H9 (cell line): ENCODE measurements at regions not wholly inside any gene's neighbourhood (a gene's known extent, or its start where the extent isn't known, plus 50 kb on each side); places are given as distances from the start of the nearest gene placed in this dataset.

Experiments used
- DNase-seq: peaks from one replicate; pipeline ENCODE4 v3.0.0-alpha.2; 2017
- H2AFZ ChIP-seq: one replicate; pipeline ENCODE4 v1.6.1; 2013; ENCODE audit warnings: mild to moderate bottlenecking, low read length, control low read depth, moderate library complexity
- H2AK5ac ChIP-seq: 2 replicates; pipeline ENCODE4 v1.6.1; 2013; ENCODE audit warnings: low read length, control low read depth, mixed read lengths; ENCODE audit not compliant: insufficient read length
- H2BK120ac ChIP-seq: one replicate; pipeline ENCODE4 v1.6.1; 2013; ENCODE audit warnings: low read depth, mild to moderate bottlenecking, low read length, control low read depth, inconsistent platforms; ENCODE audit not compliant: poor library complexity, severe bottlenecking
- H2BK12ac ChIP-seq: 2 replicates; pipeline ENCODE4 v1.6.1; 2013; ENCODE audit warnings: low read length, control low read depth, mixed read lengths, low read depth; ENCODE audit not compliant: insufficient read length
- H2BK15ac ChIP-seq: 2 replicates; pipeline ENCODE4 v1.6.1; 2013; ENCODE audit warnings: low read depth, low read length, control low read depth
- H2BK20ac ChIP-seq: one replicate; pipeline ENCODE4 v1.6.1; 2013; ENCODE audit warnings: low read depth, mild to moderate bottlenecking, low read length, control low read depth, inconsistent platforms; ENCODE audit not compliant: poor library complexity, severe bottlenecking
- H2BK5ac ChIP-seq: 2 replicates; pipeline ENCODE4 v1.6.1; 2013; ENCODE audit warnings: low read length, control low read depth, mixed read lengths; ENCODE audit not compliant: insufficient read length
- H3K14ac ChIP-seq: 2 replicates; pipeline ENCODE4 v1.6.1; 2013; ENCODE audit warnings: low read length, control low read depth; ENCODE audit not compliant: insufficient read depth
- H3K18ac ChIP-seq: 2 replicates; pipeline ENCODE4 v1.6.1; 2013; ENCODE audit warnings: low read depth, mild to moderate bottlenecking, mixed read lengths, low read length, control low read depth; ENCODE audit not compliant: insufficient read length
- H3K23ac ChIP-seq: 2 replicates; pipeline ENCODE4 v1.6.1; 2013; ENCODE audit warnings: low read length, control low read depth, mixed read lengths, low read depth; ENCODE audit not compliant: insufficient read length
- H3K23me2 ChIP-seq: 2 replicates; pipeline ENCODE4 v1.6.1; 2013; ENCODE audit warnings: low read depth, mild to moderate bottlenecking, mixed read lengths, low read length, control low read depth; ENCODE audit not compliant: insufficient read length, poor library complexity, severe bottlenecking
- H3K27ac ChIP-seq: 2 replicates; pipeline ENCODE4 v1.5.1; 2013; ENCODE audit warnings: low read length, control low read depth, mixed read lengths, low read depth; ENCODE audit not compliant: insufficient read length
- H3K27me3 ChIP-seq: 2 replicates; pipeline ENCODE4 v1.6.1; 2013; ENCODE audit warnings: low read length, control low read depth, inconsistent platforms; ENCODE audit not compliant: insufficient read depth
- H3K4ac ChIP-seq: 2 replicates; pipeline ENCODE4 v1.6.1; 2013; ENCODE audit warnings: low read depth, mild to moderate bottlenecking, control low read depth, inconsistent platforms, low read length, moderate library complexity
- H3K4me1 ChIP-seq: 2 replicates; pipeline ENCODE4 v1.6.1; 2013; ENCODE audit warnings: low read length, control low read depth, inconsistent platforms; ENCODE audit not compliant: insufficient read depth
- H3K4me2 ChIP-seq: 2 replicates; pipeline ENCODE4 v1.6.1; 2013; ENCODE audit warnings: low read length, control low read depth, mixed read lengths; ENCODE audit not compliant: insufficient read length, insufficient read depth
- H3K56ac ChIP-seq: 2 replicates; pipeline ENCODE4 v1.6.1; 2013; ENCODE audit warnings: low read depth, mild to moderate bottlenecking, mixed read lengths, low read length, control low read depth; ENCODE audit not compliant: insufficient read length
- H3K79me1 ChIP-seq: 2 replicates; pipeline ENCODE4 v1.6.1; 2013; ENCODE audit warnings: low read depth, mild to moderate bottlenecking, moderate library complexity, low read length, control low read depth, inconsistent platforms; ENCODE audit not compliant: insufficient read depth, poor library complexity, severe bottlenecking
- H3K79me2 ChIP-seq: 2 replicates; pipeline ENCODE4 v1.6.1; 2013; ENCODE audit warnings: low read length, control low read depth, inconsistent platforms; ENCODE audit not compliant: insufficient read depth
- H3K9ac ChIP-seq: 2 replicates; pipeline ENCODE4 v1.6.1; 2013; ENCODE audit warnings: low read length, control low read depth, mixed read lengths; ENCODE audit not compliant: insufficient read length; ENCODE audit errors: extremely low read depth
- H3K9me3 ChIP-seq: one replicate; pipeline ENCODE4 v1.6.1; 2013; ENCODE audit warnings: low read depth, low read length, inconsistent platforms; ENCODE audit not compliant: control insufficient read depth
- H3T11ph ChIP-seq: one replicate; pipeline ENCODE4 v1.6.1; 2013; ENCODE audit warnings: mild to moderate bottlenecking, low read length, control low read depth, inconsistent platforms
- H4K20me1 ChIP-seq: one replicate; pipeline ENCODE4 v1.6.1; 2013; ENCODE audit not compliant: control insufficient read depth, insufficient read length, insufficient read depth
- H4K5ac ChIP-seq: 2 replicates; pipeline ENCODE4 v1.6.1; 2013; ENCODE audit warnings: low read depth, mild to moderate bottlenecking, mixed read lengths, low read length, control low read depth; ENCODE audit not compliant: insufficient read length
- H4K8ac ChIP-seq: replicated peaks from 2 replicates; pipeline ENCODE4 v1.6.1; 2013; ENCODE audit warnings: low read length, control low read depth, mixed read lengths, low read depth; ENCODE audit not compliant: insufficient read length
- H4K91ac ChIP-seq: 2 replicates; pipeline ENCODE4 v1.6.1; 2013; ENCODE audit warnings: low read depth, mild to moderate bottlenecking, moderate library complexity, mixed read lengths, low read length, control low read depth; ENCODE audit not compliant: insufficient read length
- H3K27ac Mint-ChIP-seq, 3 experiments: 2 replicates in 2 of 3; 3 replicates in 1 of 3; pipeline ENCODE4 v1.8.0; 2020 to 2021; ENCODE audit warnings: mixed read lengths in 3 of 3, mild to moderate bottlenecking in 1 of 3, moderate library complexity in 1 of 3
- H3K27me3 Mint-ChIP-seq: 2 replicates; pipeline ENCODE4 v1.8.0; 2021; ENCODE audit warnings: low read depth, mild to moderate bottlenecking, moderate library complexity, mixed read lengths
- H3K36me3 Mint-ChIP-seq, 3 experiments: 2 replicates in 2 of 3; 3 replicates in 1 of 3; pipeline ENCODE4 v1.8.0; 2020 to 2021; ENCODE audit warnings: low read depth in 3 of 3, mixed read lengths in 3 of 3; ENCODE audit not compliant: insufficient read depth in 1 of 3
- H3K4me1 Mint-ChIP-seq, 2 experiments: 2 replicates each; pipeline ENCODE4 v1.8.0; 2020; ENCODE audit warnings: mixed read lengths in 2 of 2
- H3K4me3 Mint-ChIP-seq, 2 experiments: 2 replicates in 1 of 2; 3 replicates in 1 of 2; pipeline ENCODE4 v1.8.0; 2020 to 2021; ENCODE audit warnings: mild to moderate bottlenecking in 2 of 2, mixed read lengths in 2 of 2, moderate library complexity in 1 of 2
- H3K9me3 Mint-ChIP-seq, 2 experiments: 2 replicates in 1 of 2; 3 replicates in 1 of 2; pipeline ENCODE4 v1.8.0; 2020; ENCODE audit warnings: mild to moderate bottlenecking in 2 of 2, mixed read lengths in 2 of 2, moderate library complexity in 1 of 2
- CTCF ChIP-seq: fragments of 200-600 bp; sonication (generic); conservative IDR thresholded peaks from 3 replicates; pipeline ENCODE4 v1.8.0; 2021; ENCODE audit warnings: antibody characterized with exemption, mild to moderate bottlenecking
- WGBS: extraction: QIAGEN DNeasy Blood & Tissue Kit; methylation state at CpG from one replicate; pipeline ENCODE4 v1.1.7; 2013; ENCODE audit warnings: missing lambda C conversion rate, low lambda C conversion rate, mixed read lengths; ENCODE audit not compliant: insufficient read length; ENCODE audit errors: extremely low coverage; 5-methylcytosine and 5-hydroxymethylcytosine counted together

GRCh38 chr12:92039046-92039445 is 106.6 kb downstream of the BTG1 start:
- Histone ChIP-seq H3K4me2 (peak overlapping the region; percentile 3), H2BK120ac (no peak overlapping the region), H3K9me3 (no peaks in the 10 kb centered on the region), H2AK5ac (no peak overlapping the region), H3K79me1 (no peaks in the 10 kb centered on the region), H3K18ac (no peak overlapping the region), H3K56ac (no peak overlapping the region), H2BK20ac (no peak overlapping the region), H3T11ph (no peak overlapping the region), H3K4ac (no peak overlapping the region), H4K8ac (no peak overlapping the region), H3K27ac (no peak overlapping the region), H3K9ac (no peak overlapping the region), H2BK15ac (no peak overlapping the region), H3K27me3 (no peaks in the 10 kb centered on the region), H2BK5ac (no peak overlapping the region), H2BK12ac (no peak overlapping the region), H3K14ac (no peak overlapping the region), H4K91ac (no peak overlapping the region), H3K4me1 (peaks cover 6% of the 10 kb centered on the region; the same call in 1 of the 2 replicates), H4K5ac (no peak overlapping the region), H3K23ac (no peak overlapping the region), H4K20me1 (no peaks in the 10 kb centered on the region), H3K79me2 (no peaks in the 10 kb centered on the region), H2AFZ (no peak overlapping the region), H3K23me2 (no peaks in the 10 kb centered on the region)
- no peaks in the 10 kb centered on the region for H3K36me3 Mint-ChIP-seq
- H3K27ac Mint-ChIP-seq = no peak overlapping the region
- no peak for TF ChIP-seq CTCF
- peaks cover 34 to 40% of the 10 kb centered on the region in 2 experiments for H3K4me1 Mint-ChIP-seq
- H3K9me3 Mint-ChIP-seq = no peaks in the 10 kb centered on the region
- no peak for DNase-seq
- WGBS = no CpG with 5 or more reads among the region's 3 CpGs
- no peaks in the 10 kb centered on the region for H3K27me3 Mint-ChIP-seq
- no peak overlapping the region for H3K4me3 Mint-ChIP-seq
